Karpas-422 (cell line): ENCODE measurements at regions not wholly inside any gene's neighbourhood (a gene's known extent, or its start where the extent isn't known, plus 50 kb on each side); places are given as distances from the start of the nearest gene placed in this dataset.

Source experiments
- DNase-seq: peaks from one replicate; pipeline ENCODE4 v3.0.0-alpha.2; 2015
- H2AFZ ChIP-seq: fragments of 200-600 bp; sonication (generic); 2 replicates; pipeline ENCODE4 v1.6.1; 2014; ENCODE audit warnings: antibody characterized with exemption, low read length, mixed read lengths
- H3K27ac ChIP-seq: fragments of 200-600 bp; sonication (generic); 2 replicates; pipeline ENCODE4 v1.5.1; 2014; ENCODE audit warnings: mild to moderate bottlenecking, low read length, moderate library complexity
- H3K27me3 ChIP-seq: fragments of 200-600 bp; sonication (generic); 2 replicates; pipeline ENCODE4 v1.6.1; 2014; ENCODE audit warnings: low read length, mixed read lengths
- H3K36me3 ChIP-seq: fragments of 200-600 bp; sonication (generic); 2 replicates; pipeline ENCODE4 v1.6.1; 2014; ENCODE audit warnings: low read length, mixed read lengths; ENCODE audit not compliant: insufficient read depth
- H3K4me1 ChIP-seq: fragments of 200-600 bp; sonication (generic); 2 replicates; pipeline ENCODE4 v1.6.1; 2014; ENCODE audit warnings: mild to moderate bottlenecking, low read length, mixed read lengths
- H3K4me2 ChIP-seq: fragments of 200-600 bp; sonication (generic); 2 replicates; pipeline ENCODE4 v1.6.1; 2014; ENCODE audit warnings: low read length, low read depth, mild to moderate bottlenecking; ENCODE audit not compliant: poor library complexity, severe bottlenecking
- H3K4me3 ChIP-seq: fragments of 200-600 bp; sonication (generic); 2 replicates; pipeline ENCODE4 v1.5.1; 2014; ENCODE audit warnings: mild to moderate bottlenecking, antibody characterized with exemption, low read length, mixed read lengths
- H3K79me2 ChIP-seq: fragments of 200-600 bp; sonication (generic); 2 replicates; pipeline ENCODE4 v1.6.1; 2014; ENCODE audit warnings: mild to moderate bottlenecking, low read length, mixed read lengths
- H3K9ac ChIP-seq: fragments of 200-600 bp; sonication (generic); 2 replicates; pipeline ENCODE4 v1.6.0; 2014; ENCODE audit warnings: low read length
- H3K9me2 ChIP-seq: fragments of 200-600 bp; sonication (generic), shearing (Covaris generic); replicated peaks from 2 replicates; pipeline ENCODE4 v1.6.0; 2014; ENCODE audit warnings: mild to moderate bottlenecking, low read length, moderate library complexity; ENCODE audit not compliant: insufficient read depth
- H3K9me3 ChIP-seq: fragments of 300-700, 200-600 bp; sonication (generic); 2 replicates; pipeline ENCODE4 v1.6.1; 2014; ENCODE audit warnings: low read length, mixed read lengths
- H4K20me1 ChIP-seq: fragments of 200-600 bp; sonication (generic); 2 replicates; pipeline ENCODE4 v1.6.1; 2014; ENCODE audit warnings: mild to moderate bottlenecking, antibody characterized with exemption, low read length, low read depth; ENCODE audit not compliant: insufficient read depth

DNA sequence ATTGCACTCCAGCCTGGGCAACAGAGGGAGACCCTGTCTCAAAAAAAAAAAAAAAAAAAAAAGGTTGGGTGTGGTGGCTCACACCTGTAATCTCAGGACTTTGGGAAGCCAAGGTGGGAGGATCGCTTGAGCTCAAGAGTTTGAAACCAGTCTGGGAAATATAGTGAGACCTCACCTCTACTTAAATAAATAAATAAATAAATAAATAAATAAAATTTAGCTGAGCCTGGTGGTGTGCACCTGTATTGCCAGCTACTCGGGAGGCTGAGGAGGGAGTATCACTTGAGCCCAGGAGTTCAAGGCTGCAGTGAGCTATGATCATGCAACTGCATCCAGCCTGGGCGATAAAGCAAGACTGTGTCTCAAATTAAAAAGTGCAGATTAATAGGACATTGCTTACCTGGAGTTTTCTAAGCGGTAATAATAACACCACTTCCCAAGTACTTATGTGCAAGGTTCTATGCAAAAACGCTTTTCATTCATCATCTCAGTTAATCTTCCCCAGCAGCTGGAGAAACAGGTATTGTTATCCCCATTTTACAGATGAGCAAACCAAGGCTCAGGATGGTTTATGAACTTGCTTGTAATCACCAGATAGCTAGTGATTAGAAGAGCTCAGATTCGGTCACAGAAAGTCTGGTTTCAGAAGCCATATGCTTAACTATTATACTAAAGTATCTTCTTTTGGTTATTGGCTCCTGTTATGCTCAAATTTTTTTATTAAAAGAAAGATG is 196.5 kb upstream of the MKLN1 start:
- Histone ChIP-seq H3K27ac (no peak overlapping the region), H3K4me3 (no peak overlapping the region), H3K9me3 (no peaks in the 10 kb centered on the region), H3K79me2 (no peaks in the 10 kb centered on the region), H3K9me2 (no peaks in the 10 kb centered on the region), H3K27me3 (no peaks in the 10 kb centered on the region), H4K20me1 (no peaks in the 10 kb centered on the region), H3K9ac (no peak overlapping the region), H3K36me3 (no peaks in the 10 kb centered on the region), H3K4me1 (no peaks in the 10 kb centered on the region), H2AFZ (no peak overlapping the region), H3K4me2 (no peak overlapping the region)
- DNase-seq: no peak

DNA sequence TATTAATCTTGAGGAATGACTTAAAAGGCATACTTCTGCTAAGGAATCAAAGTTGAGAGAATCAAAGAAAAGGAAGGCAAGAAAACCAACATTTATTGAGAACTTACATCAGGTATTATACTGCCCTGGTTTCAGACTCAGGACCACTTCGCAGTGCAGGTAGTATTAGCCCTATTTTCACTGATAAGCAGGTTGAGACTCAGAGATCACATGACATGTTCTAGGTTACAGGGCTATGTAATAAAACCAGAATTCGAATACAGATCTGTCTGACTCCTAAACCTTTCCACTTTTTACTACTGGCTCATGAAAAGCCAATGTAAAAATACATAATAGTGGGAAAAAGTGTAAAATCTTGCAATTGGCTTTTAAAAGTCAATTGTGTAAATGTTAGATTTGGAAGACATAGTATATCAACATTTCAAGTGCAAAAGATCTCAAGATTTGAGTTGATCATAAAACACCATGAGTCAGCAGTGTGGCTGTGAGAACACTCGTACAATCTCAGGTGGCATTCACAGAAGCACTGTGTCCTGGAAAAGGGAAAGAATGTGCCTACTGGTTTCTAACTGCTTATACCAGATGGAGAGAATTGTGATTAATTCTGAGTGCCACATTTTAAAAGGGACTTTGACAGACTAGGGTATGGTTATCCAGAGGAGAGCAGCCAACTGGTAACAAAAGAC is 195.8 kb upstream of the MKLN1 start:
- H2AFZ ChIP-seq: no peak overlapping the region
- H3K36me3 ChIP-seq: no peaks in the 10 kb centered on the region
- H4K20me1 ChIP-seq: no peaks in the 10 kb centered on the region
- DNase-seq: no peak
- H3K4me3 ChIP-seq: no peak overlapping the region
- no peaks in the 10 kb centered on the region for H3K9me2 ChIP-seq
- H3K4me2 ChIP-seq: no peak overlapping the region
- no peaks in the 10 kb centered on the region for H3K9me3 ChIP-seq
- no peaks in the 10 kb centered on the region for H3K79me2 ChIP-seq
- no peaks in the 10 kb centered on the region for H3K27me3 ChIP-seq
- H3K4me1 ChIP-seq: no peaks in the 10 kb centered on the region
- no peak overlapping the region for H3K27ac ChIP-seq
- no peak overlapping the region for H3K9ac ChIP-seq

DNA sequence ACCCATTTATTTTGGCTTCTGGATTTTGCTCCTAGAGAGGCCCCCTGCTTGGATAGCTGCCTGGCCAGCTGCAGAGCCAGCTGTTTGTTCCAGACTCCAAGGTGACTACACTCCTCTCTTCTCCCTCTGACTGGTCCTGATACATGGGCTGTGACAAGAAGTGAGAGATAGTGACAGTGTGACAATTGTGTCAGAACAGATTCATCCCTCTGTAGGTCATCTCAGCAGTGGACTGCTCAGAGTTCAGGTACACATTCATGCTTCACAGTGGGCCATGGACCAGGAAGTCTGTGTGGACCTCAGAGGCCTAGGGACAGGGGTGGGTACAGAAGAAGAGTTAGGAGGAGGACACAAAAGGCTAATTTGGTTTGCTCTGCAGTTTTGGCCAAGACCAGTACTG is 188.2 kb upstream of the MKLN1 start:
- Histone ChIP-seq H3K79me2 (no peaks in the 10 kb centered on the region), H3K27ac (no peak overlapping the region), H2AFZ (no peak overlapping the region; the same call in 1 of the 2 replicates), H3K27me3 (no peaks in the 10 kb centered on the region), H3K4me3 (no peak overlapping the region), H3K9ac (no peak overlapping the region), H3K4me2 (no peak overlapping the region), H3K9me2 (no peaks in the 10 kb centered on the region), H3K36me3 (no peaks in the 10 kb centered on the region), H4K20me1 (no peaks in the 10 kb centered on the region), H3K4me1 (no peaks in the 10 kb centered on the region), H3K9me3 (no peaks in the 10 kb centered on the region)
- DNase-seq: no peak

DNA sequence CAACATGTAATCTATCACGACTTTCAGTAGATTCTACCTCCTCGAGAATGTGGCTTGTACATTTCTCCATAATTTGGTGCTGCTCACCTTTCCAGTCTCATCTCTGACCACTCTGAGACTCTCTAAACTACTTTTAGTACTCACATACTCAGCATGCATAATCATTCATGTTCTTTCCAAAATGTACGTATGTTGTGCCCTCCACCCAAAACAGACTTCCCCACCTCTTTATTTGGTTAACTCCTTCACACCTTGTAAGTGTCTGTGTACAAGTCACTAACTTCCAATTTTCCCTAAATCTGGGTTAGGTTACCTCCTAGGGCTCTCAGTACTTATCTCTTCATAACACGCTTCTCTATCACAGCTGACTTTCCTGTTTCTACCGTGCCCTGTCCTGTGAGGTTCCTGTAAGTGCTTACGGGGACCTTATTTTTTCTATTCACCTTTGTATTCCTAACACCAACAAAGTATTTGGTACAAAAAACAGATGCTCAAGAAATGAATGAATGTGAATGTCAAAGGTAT is 186.2 kb upstream of the MKLN1 start:
- Histone ChIP-seq H3K4me3 (no peak overlapping the region), H3K79me2 (no peaks in the 10 kb centered on the region), H3K9me2 (no peaks in the 10 kb centered on the region), H2AFZ (no peak overlapping the region), H3K4me1 (no peaks in the 10 kb centered on the region), H3K27ac (no peak overlapping the region), H3K36me3 (no peaks in the 10 kb centered on the region), H3K4me2 (no peak overlapping the region), H3K27me3 (no peaks in the 10 kb centered on the region), H4K20me1 (no peaks in the 10 kb centered on the region), H3K9ac (no peak overlapping the region), H3K9me3 (no peaks in the 10 kb centered on the region)
- no peak for DNase-seq

DNA sequence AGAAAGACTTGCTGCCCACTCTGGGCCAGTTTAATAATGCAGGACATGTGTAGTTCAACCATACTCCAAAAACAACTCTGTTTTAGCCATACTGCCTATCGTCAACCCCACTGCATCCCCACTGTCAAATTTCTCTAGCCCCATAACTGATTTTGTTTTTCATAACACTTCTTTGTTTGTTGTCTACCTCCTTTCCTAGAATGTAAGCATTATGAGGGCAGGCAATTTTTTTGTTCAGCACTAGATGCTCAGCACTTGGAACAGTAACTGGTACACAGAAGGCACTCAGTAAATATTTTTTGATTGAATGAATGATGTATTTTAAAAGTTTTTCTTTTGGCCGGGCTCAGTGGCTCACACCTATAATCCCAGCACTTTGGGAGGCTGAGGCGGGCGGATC is 183.8 kb upstream of the MKLN1 start:
- Histone ChIP-seq H3K4me3 (no peak overlapping the region), H3K27me3 (no peaks in the 10 kb centered on the region), H3K4me1 (no peaks in the 10 kb centered on the region), H2AFZ (no peak overlapping the region), H4K20me1 (no peaks in the 10 kb centered on the region), H3K4me2 (no peak overlapping the region), H3K9me2 (no peaks in the 10 kb centered on the region), H3K79me2 (no peaks in the 10 kb centered on the region), H3K9me3 (no peaks in the 10 kb centered on the region), H3K9ac (no peak overlapping the region), H3K27ac (no peak overlapping the region), H3K36me3 (no peaks in the 10 kb centered on the region)
- no peak for DNase-seq

DNA sequence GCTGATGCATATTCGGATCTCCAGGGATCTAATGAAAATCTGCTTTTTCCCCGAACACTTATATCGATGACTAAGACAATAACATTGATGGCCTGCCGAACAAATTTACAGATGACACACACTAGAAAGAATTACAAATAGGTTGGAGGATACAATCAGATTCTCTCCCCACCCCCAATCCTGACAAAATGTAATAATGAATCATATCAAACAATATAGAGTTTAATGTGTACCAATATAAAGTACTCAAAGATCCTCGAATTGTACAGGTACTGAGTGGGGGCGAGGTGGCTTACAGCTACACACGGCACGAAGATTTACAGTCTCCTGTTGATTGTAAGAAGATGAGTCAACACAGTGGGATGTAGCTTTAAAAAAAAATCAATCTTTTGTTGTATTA is 182.7 kb upstream of the MKLN1 start:
- Histone ChIP-seq H3K4me2 (no peak overlapping the region), H2AFZ (no peak overlapping the region), H3K36me3 (no peaks in the 10 kb centered on the region)

DNA sequence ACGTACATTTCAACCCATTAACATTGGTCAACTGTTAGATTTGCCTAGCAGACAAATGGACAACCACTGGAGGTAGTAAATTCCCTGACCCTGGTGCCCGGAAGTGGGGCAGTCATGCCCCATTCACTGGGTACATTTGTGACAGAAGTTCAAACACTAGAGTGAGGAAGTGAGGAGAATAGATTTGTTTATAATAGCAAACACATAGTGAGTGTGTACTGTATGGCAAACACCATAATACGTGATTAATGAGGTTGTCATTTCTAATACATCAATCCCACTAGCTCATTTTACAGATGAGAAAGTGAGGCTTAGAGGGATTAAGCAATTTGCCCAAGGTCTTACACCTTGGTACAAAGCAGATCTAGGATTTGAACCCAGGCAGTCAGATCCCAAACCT is 181.9 kb upstream of the MKLN1 start:
- Histone ChIP-seq H3K9ac (no peak overlapping the region), H3K36me3 (no peaks in the 10 kb centered on the region), H3K27me3 (no peaks in the 10 kb centered on the region), H3K27ac (no peak overlapping the region), H3K4me1 (no peaks in the 10 kb centered on the region), H4K20me1 (no peaks in the 10 kb centered on the region), H3K4me2 (no peak overlapping the region), H3K4me3 (no peak overlapping the region), H3K9me3 (no peaks in the 10 kb centered on the region), H3K79me2 (no peaks in the 10 kb centered on the region), H2AFZ (no peak overlapping the region), H3K9me2 (no peaks in the 10 kb centered on the region)
- DNase-seq: no peak

More for the DNA sequence above, 182.7 kb upstream of the MKLN1 start:
- H3K9ac ChIP-seq: no peak overlapping the region
- H3K9me2 ChIP-seq: no peaks in the 10 kb centered on the region
- H3K4me1 ChIP-seq: no peaks in the 10 kb centered on the region
- no peaks in the 10 kb centered on the region for H4K20me1 ChIP-seq
- H3K27ac ChIP-seq: no peak overlapping the region
- H3K4me3 ChIP-seq: no peak overlapping the region
- no peaks in the 10 kb centered on the region for H3K9me3 ChIP-seq
- DNase-seq: no peak
- H3K27me3 ChIP-seq: no peaks in the 10 kb centered on the region
- H3K79me2 ChIP-seq: no peaks in the 10 kb centered on the region

DNA sequence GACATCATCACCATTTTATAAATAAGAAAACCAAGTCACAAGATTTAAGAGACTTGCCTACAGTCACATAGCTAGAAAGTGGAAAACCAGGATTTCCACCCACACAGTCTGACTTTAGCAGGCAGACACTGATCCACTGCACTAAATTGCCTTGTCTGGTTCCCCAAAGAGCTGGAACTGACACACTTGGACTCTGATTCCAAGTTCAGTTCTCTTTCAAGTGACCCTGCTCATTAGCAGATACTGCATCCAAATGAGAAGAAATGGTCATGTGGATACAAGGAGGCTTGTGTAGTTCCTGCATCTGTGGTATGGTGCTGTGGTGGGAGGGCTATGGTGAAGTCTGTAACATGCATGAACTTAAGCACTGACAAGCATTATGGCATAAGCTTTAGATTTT is 180.1 kb upstream of the MKLN1 start:
- no peak overlapping the region for H2AFZ ChIP-seq
- no peak overlapping the region for H3K4me3 ChIP-seq
- H3K9me3 ChIP-seq: no peaks in the 10 kb centered on the region
- no peaks in the 10 kb centered on the region for H3K79me2 ChIP-seq
- H3K4me2 ChIP-seq: no peak overlapping the region
- no peaks in the 10 kb centered on the region for H3K9me2 ChIP-seq
- no peaks in the 10 kb centered on the region for H3K36me3 ChIP-seq
- no peak for DNase-seq
- H3K27me3 ChIP-seq: no peaks in the 10 kb centered on the region
- no peak overlapping the region for H3K9ac ChIP-seq
- H4K20me1 ChIP-seq: no peaks in the 10 kb centered on the region
- H3K4me1 ChIP-seq: no peaks in the 10 kb centered on the region
- H3K27ac ChIP-seq: no peak overlapping the region
